Endothelial cell (in vitro differentiated cells): ENCODE measurements at regions not wholly inside any gene's neighbourhood (a gene's known extent, or its start where the extent isn't known, plus 50 kb on each side); places are given as distances from the start of the nearest gene placed in this dataset.
"Not testable (repeated sequence)": the region's sequence is repeated elsewhere in the genome, so short reads cannot be mapped to it uniquely, and the experiment has no call there.

ENCODE experiments used
- DNase-seq: peaks from one replicate; pipeline ENCODE4 v3.0.0; 2021; ENCODE audit warnings: low spot score
- H3K27ac Mint-ChIP-seq: one replicate; pipeline ENCODE4 v1.8.0; 2021; ENCODE audit warnings: mixed read lengths, inconsistent platforms; ENCODE audit not compliant: unreplicated experiment
- H3K27me3 Mint-ChIP-seq: one replicate; pipeline ENCODE4 v1.8.0; 2021; ENCODE audit warnings: mild to moderate bottlenecking, moderate library complexity, mixed read lengths, inconsistent platforms; ENCODE audit not compliant: unreplicated experiment
- H3K36me3 Mint-ChIP-seq: one replicate; pipeline ENCODE4 v1.8.0; 2021; ENCODE audit warnings: mild to moderate bottlenecking, low read depth, mixed read lengths, inconsistent platforms; ENCODE audit not compliant: unreplicated experiment
- H3K4me1 Mint-ChIP-seq: one replicate; pipeline ENCODE4 v1.8.0; 2021; ENCODE audit warnings: mild to moderate bottlenecking, mixed read lengths, inconsistent platforms; ENCODE audit not compliant: unreplicated experiment
- H3K4me3 Mint-ChIP-seq: one replicate; pipeline ENCODE4 v1.8.0; 2021; ENCODE audit warnings: mild to moderate bottlenecking, mixed read lengths, inconsistent platforms; ENCODE audit not compliant: unreplicated experiment
- H3K9me3 Mint-ChIP-seq: one replicate; pipeline ENCODE4 v1.8.0; 2021; ENCODE audit warnings: mixed read lengths, inconsistent platforms; ENCODE audit not compliant: unreplicated experiment
- CTCF ChIP-seq: fragments of 200-600 bp; sonication (generic); IDR thresholded peaks from one replicate; pipeline ENCODE4 v1.5.0; 2021; ENCODE audit warnings: antibody characterized with exemption; ENCODE audit not compliant: unreplicated experiment

GRCh38 chr9:25773805-25774204 lies 95.6 kb upstream of the TUSC1 start:
- Mint-ChIP-seq H3K4me1 (no peaks in the 10 kb centered on the region), H3K9me3 (no peaks in the 10 kb centered on the region), H3K27ac (no peak overlapping the region), H3K4me3 (no peak overlapping the region), H3K27me3 (no peaks in the 10 kb centered on the region), H3K36me3 (no peaks in the 10 kb centered on the region)
- no peak for DNase-seq
- no peak for TF ChIP-seq CTCF

- H3K36me3 Mint-ChIP-seq = no peaks in the 10 kb centered on the region
- no peak overlapping the region for H3K4me3 Mint-ChIP-seq
- H3K27me3 Mint-ChIP-seq = no peaks in the 10 kb centered on the region
- peaks cover 4% of the 10 kb centered on the region for H3K4me1 Mint-ChIP-seq
- DNase-seq = no peak
- H3K9me3 Mint-ChIP-seq = no peaks in the 10 kb centered on the region
- H3K27ac Mint-ChIP-seq = no peak overlapping the region
- no peak for TF ChIP-seq CTCF
Observed at GRCh38 chr9:25755951-25756350, 77.7 kb upstream of the TUSC1 start.

- DNase-seq = no peak
- no peaks in the 10 kb centered on the region for H3K36me3 Mint-ChIP-seq
- no peak for TF ChIP-seq CTCF
- H3K9me3 Mint-ChIP-seq = no peaks in the 10 kb centered on the region
- no peak overlapping the region for H3K27ac Mint-ChIP-seq
- H3K4me1 Mint-ChIP-seq = peaks cover 13% of the 10 kb centered on the region
- H3K4me3 Mint-ChIP-seq = no peak overlapping the region
- no peaks in the 10 kb centered on the region for H3K27me3 Mint-ChIP-seq
Observed at GRCh38 chr9:25752398-25752797, 74.2 kb upstream of the TUSC1 start.

- Mint-ChIP-seq H3K4me1 (no peaks in the 10 kb centered on the region), H3K9me3 (no peaks in the 10 kb centered on the region), H3K27ac (no peak overlapping the region), H3K27me3 (peaks cover 3% of the 10 kb centered on the region), H3K4me3 (no peak overlapping the region), H3K36me3 (no peaks in the 10 kb centered on the region)
- no peak for DNase-seq
- TF ChIP-seq CTCF = no peak
Observed at GRCh38 chr9:25742256-25742655, 64.0 kb upstream of the TUSC1 start.

GRCh38 chr9:25733336-25733982 lies 55.2 kb upstream of the TUSC1 start:
- TF ChIP-seq CTCF = no peak
- H3K36me3 Mint-ChIP-seq = peaks cover 3% of the 10 kb centered on the region
- peaks cover 4% of the 10 kb centered on the region for H3K9me3 Mint-ChIP-seq
- H3K4me1 Mint-ChIP-seq = no peaks in the 10 kb centered on the region
- H3K27ac Mint-ChIP-seq = no peak overlapping the region
- no peak for DNase-seq
- H3K4me3 Mint-ChIP-seq = no peak overlapping the region
- H3K27me3 Mint-ChIP-seq = peaks cover 1% of the 10 kb centered on the region

- not testable (repeated sequence) for H3K9me3 Mint-ChIP-seq, H3K27me3 Mint-ChIP-seq, H3K36me3 Mint-ChIP-seq, DNase-seq, H3K27ac Mint-ChIP-seq, H3K4me1 Mint-ChIP-seq, H3K4me3 Mint-ChIP-seq
Observed at GRCh38 chr9:25731895-25732794, 53.9 kb upstream of the TUSC1 start.
